GM12891 (cell line): ENCODE measurements at regions not wholly inside any gene's neighbourhood (a gene's known extent, or its start where the extent isn't known, plus 50 kb on each side); places are given as distances from the start of the nearest gene placed in this dataset.

Experiments used
- POLR2A ChIP-seq: IDR thresholded peaks from 2 replicates; pipeline ENCODE4 v1.6.1; 2011; ENCODE audit warnings: low read depth, low read length, control low read depth
- TAF1 ChIP-seq: IDR thresholded peaks from 2 replicates; pipeline ENCODE4 v1.6.1; 2011; ENCODE audit warnings: low read depth, low read length, control low read depth

- TF ChIP-seq TAF1: no peak
- no peak for TF ChIP-seq POLR2A
Measured at GRCh38 chr21:19900149-19900548, 1098.1 kb upstream of the NCAM2 start.
